TTC549 (cell line): ENCODE measurements at regions not wholly inside any gene's neighbourhood (a gene's known extent, or its start where the extent isn't known, plus 50 kb on each side); places are given as distances from the start of the nearest gene placed in this dataset.

Experiments used
- FAIRE-seq: peaks from 2 replicates; lab custom pipeline; 2012; peaks lifted over from hg19 to GRCh38; lab: Jason Lieb, UNC

DNA sequence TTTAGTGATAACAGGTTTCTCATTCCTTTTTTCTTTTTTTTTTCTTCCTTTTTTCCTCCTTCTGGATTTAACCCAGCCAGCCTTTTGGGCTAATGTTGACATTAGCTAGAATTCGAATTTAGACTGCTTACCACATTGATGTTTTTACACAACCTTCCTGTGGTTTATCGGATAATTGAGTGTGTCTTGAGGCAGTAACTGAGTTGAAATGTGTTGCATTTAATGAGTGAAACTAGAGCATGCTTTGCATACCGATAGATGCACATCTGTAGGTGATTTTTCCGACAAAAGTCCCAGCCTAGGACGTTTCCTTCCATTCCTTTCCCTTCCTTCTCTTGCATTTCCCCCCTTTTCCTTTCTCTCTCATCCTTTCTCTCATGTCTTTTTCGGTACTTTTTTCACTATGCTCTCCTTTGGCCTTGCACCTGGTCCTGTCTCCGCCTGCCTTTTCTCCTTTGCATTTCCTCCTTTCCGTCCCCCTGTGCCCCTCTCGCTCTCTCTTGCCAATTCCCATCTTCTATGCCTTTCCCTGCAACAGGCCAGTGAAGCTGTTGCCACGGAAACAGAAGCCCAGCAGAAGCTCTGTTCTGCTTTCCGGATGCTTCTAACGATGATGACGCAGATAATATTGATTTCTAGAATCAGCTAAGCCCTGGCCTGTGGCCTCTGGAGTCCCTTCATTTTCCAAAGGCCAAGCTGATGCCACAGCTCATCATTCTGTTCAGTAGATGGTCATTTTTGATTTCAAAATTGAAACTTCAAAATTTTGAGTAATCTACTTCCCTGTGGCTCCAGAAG is 76.1 kb downstream of the SLC25A47 start:
- FAIRE-seq = no peak

DNA sequence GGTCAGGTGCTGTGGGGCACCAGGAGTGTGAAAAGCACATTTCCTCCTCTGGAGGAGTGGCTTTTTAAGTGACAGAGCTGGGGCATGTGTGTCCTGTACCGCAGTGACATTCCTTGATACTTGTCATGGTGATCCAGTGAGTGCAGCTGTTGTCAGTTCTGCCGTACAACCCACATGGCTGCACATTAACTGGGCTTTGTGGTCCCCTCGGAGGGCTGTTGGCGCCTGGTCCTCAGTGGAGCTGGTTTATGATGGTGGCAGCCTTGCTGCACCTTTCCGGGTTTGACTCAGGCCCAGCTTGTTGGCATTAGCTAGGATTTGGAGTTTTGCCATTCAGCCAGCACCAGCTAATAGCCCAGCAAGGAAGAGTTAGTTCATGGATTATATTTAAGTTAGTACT is 77.0 kb downstream of the SLC25A47 start:
- FAIRE-seq = no peak

DNA sequence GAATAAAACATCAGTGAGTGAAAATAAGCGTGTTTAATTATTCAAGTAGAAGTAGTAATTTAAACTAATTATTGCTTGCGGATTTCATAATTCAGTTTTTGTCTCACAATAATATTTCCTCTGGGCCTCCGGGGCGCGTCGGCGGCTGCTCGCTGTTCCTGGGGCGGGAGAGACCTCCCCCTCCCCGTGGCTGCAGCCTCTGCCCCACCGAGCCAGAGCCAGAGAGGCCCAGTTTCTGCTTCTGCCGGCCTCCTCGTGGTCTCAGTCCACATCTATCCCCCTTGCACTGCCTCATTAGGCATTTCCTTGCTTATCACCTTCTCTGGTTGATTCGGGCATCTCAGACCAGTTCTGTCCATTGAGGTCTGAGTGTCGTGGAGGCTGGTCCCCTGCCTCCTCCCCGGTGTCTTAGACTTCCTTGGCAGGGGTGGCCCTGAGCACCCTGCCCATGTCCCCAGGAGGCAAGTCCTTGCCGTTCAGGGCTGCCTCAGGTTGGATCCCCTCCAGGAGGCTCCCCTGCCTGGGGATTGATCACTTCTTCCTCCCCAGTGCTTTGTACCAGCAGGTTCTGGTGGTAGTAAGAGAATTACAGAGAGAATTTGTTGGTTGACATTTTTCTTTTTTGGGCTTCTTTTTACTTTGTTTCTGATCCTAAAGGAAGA is 78.0 kb downstream of the SLC25A47 start:
- no peak for FAIRE-seq

DNA sequence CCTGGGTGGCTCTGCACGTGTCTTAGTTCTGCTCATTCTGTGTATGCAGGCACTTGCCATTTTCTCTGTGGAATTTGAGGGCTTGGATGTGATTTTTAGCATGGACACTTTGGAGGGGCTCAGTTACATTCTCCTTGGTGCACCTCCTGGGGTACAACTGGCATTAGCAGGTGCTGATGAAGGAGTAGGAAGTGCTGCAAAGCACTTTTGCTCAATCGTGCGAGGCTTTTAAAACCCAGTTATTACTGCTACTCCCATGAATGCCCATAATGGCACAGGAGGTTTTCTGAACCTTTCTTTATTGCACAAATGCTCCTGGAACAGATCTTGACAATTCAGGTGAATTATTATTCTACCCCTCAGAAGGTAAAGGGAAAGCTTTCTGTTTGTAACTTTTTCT is 78.7 kb downstream of the SLC25A47 start:
- no peak for FAIRE-seq

DNA sequence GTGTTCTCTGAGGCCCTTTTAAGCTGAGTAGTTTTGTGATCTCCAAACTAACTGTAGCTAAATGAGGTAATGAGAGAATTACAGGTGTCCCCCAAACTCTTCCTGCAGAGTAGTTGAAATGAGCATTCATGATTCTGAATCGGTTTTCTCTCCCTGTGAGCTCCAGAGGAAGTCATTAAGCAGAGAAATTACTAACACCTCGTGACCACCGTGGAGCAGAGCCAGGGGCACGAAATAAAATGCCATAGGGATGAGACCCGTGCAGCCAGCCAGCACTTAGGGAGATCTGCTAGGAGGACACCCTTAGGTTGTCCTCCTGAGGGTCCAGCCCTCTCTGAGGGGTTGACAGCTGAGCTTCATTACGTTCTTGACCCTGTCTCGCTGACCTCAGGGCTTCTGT is 79.5 kb downstream of the SLC25A47 start:
- no peak for FAIRE-seq

DNA sequence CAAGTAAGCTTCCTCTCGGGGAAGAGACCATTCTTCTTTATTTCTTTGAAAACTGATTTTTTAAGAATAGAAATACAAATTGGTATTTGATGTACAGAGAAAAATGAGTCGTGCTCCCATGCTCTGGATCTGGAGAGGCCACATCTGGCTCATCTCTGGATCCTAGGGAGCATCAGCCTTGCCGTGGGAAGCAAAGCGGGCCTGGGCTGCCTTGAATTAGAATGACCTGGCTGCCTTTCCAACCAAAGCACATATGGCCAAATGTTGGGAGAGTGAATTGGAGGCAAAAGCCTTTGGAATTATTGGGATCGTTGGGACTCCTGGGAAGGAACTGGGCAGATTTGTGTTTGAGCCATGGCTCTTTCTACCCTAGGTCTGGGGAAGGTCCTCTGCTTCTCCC is 80.0 kb downstream of the SLC25A47 start:
- no peak for FAIRE-seq

DNA sequence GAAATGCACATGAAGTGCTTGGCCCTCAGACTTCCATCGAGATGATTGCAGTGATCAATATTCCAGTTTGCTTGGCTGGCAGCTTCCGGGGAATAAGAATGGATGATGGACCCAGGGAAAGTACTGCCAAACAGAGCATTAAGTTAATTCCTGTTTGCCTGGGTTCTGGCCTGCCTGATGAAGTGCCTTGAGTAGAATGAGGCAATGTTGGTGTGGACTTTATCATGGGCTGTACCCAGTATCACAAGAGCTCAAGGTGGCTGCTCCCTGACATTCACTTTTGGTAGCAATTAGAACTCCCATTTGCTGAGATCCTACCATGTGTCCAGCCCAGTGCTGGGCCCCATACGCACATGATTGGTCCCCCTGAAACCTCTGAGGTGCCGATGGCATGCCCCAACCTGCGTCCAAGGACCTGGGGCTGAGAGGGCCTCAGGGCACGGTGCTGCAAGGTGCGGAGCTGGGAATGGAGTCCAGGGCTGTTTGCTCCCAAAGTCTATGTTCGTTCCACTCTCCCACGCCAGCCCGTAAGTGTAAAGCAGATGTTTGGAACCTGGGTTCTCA is 80.7 kb downstream of the SLC25A47 start:
- FAIRE-seq = no peak

DNA sequence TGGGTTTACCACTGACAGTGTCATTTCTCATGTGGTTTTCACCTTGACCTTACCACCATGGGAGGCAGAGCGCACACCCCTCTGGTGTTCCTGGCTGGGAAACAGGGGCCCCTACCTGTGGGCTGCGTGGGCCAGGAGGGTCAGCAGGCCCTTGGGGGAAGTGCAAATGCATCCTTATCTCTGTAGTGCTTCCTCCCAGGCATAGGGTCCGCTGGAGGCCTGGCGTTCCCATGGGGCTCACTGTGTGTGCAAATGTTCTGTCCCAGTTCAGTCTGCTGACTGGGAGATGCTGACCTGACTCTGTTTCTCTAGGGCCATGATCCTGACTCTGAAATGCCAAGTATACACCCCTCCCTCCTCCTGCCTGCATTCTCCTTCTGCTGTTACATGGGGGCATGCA is 81.3 kb downstream of the SLC25A47 start:
- no peak for FAIRE-seq

DNA sequence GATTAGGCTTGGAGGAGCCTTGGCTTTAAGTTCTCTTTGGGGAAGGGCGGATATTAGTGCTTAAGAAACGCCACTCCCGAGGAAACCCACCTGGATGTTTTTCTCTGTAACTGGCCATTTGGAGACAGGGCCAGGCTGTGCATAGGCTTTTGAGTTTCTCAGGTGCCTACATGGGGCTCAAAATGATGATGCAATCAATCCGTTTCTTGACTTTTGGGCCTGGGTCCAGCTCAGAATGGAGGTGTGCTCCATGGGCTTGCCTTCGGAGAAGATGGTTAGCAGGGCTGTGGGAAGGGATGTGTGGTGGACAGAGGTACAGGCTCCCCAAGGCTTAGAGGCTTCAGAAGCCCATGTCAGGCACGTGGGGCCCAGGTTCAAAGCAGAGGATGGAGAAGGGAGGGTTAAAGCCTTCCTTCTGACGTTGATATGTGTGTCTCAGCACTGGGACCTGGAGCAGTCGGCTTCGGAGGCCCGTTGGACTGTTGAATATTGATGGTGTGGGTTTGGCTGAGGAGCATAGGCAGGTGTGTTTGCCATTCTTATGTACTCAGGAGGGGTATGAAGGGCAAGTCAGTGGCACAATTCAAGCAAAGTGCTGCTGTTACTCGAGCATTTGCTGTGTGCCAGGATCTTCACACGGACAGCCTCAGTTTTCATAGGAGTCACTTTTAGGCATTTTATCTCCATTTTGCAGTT is 82.8 kb downstream of the SLC25A47 start:
- FAIRE-seq = no peak

DNA sequence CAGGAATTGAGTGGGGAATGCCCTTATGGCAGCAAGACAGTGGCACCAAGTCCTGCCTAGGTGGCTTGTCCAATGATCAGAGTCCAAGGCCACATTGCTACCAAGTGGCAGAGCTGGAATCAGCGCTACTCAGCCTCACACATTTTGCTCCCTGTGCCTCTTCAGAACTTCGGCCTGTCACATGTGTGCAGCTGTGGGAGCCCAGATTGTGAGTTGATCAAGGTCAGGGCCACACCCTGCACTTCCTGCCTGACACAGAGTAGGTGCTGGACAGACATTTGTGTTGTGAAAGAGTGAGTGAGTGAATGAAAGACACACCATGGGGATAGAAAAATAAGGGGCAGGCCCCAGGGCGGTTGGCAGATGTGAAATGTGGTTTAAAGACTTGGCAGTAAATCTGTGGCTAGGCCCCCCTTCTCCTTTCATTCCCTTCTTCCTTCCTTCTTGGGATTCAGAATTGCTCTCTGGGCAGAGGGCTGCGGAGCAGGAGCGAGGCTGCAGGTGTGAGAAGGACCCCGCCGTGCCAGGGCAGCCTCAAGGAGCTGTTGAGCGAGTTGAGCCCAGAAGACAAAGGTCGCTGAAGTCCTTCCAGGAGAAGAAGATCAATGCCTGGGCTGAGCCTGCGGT is 83.5 kb downstream of the SLC25A47 start:
- FAIRE-seq = no peak

DNA sequence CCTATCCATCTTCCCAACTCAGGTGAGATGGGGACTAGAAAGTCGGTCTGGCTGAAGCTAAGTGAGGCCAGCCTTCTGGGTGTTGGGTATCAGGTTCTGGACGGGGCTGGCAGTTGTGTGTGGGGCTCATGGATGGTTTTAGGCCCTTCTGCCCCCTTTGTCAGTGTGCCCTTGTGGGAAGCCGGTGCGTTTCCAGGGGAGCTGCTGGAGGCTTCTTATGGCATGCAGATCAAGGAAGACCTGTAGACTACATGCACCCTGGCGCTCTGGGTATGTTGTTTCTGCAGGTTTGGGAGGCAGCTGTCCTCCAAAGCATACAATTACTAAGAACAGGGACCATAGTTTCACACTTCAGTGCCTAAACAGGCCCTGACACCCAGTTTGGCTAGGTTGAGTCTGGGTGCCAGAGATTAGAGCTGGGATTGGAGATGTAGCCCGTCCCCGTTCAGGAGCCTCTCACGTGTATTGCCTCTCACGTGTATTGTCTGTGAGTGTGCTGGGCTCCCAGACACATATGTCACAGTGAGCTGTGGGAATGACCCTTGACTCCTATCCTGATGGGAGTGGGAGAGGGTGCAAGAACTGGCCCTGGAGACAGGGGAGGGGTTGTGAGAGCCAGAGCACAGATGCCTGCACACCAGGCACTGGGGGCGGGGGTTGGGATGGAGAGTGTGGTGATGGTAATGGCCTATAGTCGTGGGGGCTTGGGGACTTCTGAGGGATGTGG is 84.4 kb downstream of the SLC25A47 start:
- no peak for FAIRE-seq

DNA sequence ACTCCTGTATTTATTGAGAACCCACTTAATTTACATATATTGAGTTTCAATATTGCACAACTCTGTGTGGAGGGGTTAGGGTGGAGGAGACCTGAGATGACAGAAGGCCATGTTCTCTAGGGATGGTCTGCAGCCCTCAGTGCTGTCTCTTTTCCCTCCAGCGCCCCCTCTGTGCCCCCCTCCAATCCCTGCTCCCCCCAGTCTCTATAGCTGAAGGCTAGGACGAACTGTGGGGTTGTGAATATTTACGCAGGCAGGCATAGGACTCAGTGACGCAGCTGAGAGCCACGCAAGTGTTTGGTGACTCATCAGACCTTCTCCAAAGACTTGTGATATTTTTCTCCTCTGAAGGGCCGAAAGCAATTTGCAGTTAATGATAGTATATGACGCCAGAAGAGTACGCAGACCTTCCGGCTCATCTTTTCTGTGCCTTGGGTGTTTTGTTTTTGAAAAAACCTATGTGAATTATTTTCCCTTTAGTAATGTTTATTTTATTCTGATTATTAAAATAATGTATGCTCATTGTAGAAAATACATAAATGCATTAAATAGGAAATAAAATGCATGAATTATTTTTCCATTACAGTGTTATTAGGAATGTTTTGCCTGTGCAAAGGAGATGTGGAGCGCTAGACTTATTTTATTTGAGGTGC is 85.3 kb downstream of the SLC25A47 start:
- no peak for FAIRE-seq

DNA sequence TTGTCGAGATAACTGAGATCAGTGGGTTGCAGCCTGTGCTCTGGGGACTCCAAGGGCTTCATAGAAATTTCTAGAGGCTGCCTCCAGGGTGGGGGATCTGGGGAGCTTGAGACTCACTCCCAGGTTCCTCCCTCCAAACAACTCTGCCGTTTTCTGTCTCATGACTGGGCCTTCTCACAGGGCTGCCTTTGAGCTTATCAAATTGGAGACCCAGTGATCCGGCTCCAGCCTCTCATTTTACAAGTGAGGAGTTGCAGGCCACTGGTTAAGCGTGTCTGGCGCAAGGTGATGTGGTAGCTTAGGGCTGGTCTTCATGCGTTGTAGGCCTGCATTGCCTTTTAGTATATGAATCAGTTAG is 85.8 kb downstream of the SLC25A47 start:
- FAIRE-seq = no peak

DNA sequence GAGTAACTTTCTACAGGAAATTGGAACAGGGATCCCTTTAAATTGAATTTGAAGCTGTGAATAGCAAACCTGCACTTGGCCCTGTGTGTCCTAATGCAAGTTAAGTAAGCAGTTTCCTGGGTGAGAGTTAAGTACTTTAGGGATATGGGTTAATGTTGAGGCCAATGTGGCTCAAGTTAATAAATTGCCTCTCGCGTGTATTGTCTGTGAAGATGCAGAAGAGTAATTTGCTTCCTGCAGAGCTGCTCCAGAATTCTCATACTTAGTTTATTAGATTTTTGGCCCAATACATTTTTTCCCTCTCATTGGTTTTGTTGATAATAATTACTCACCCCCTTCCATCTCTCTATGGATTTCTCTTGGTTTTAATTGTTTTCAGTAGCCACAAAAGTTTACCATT is 86.5 kb downstream of the SLC25A47 start:
- no peak for FAIRE-seq

DNA sequence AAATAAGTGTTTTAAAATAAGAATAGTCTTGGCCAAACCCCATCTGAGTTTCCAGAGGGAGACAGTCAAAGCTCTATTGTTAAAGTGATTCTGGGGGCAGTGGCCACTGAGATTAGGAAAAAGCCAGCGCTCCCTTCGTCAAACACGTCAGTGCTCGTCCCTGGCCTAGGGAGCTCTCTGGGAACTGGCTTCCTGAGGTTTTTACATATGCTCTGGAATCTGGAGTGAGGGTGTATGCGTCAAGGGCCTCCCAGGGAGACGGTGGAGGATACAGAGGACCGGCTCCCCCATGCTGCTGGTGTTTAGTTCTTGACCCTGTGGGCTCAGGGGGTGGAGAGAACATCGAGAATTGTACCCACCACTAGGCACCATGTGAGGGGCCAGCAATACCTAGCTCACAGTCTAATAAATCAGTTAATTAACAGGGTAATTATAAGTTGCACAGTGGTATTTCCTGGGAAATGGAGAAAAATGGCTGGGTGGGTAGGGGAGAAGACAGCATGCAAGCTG is 87.0 kb downstream of the SLC25A47 start:
- FAIRE-seq = no peak

DNA sequence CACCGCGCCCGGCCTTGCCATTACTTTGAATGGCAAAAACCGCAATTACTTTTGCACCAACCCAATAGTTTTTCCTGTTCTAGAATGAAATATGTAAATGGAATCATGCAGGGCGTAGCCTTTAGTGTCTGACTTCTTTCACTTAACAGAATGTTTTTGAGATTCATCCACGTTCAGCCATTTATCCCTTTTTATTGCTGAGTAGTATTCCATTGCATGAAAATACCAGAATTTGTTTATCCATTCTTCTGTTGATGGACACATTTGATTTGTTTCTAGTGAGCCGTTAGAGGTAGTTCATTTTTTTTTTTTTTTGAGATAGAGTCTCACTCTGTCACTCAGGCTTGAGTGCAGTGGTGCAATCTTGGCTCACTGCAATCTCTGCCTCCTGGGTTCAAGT is 90.6 kb downstream of the SLC25A47 start:
- FAIRE-seq = no peak

DNA sequence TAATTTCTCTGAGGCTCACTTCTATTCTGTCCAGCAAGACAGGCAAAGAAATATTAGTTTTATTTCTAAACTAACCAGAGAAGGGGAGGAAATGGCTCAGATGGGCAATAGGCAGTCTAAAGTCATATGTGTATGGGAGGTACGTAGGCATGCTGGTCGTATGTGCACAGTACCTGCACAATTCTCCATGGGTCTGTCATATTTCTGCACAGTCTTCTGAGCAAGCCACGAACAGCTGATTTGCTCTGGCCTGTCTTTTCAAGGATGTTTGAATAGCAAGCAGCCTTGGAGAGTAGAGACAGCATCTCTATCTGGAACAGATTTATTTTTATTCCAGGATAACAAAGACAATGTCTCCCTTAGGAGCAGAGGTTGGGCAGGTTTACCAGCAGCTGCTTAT is 92.1 kb downstream of the SLC25A47 start:
- no peak for FAIRE-seq

DNA sequence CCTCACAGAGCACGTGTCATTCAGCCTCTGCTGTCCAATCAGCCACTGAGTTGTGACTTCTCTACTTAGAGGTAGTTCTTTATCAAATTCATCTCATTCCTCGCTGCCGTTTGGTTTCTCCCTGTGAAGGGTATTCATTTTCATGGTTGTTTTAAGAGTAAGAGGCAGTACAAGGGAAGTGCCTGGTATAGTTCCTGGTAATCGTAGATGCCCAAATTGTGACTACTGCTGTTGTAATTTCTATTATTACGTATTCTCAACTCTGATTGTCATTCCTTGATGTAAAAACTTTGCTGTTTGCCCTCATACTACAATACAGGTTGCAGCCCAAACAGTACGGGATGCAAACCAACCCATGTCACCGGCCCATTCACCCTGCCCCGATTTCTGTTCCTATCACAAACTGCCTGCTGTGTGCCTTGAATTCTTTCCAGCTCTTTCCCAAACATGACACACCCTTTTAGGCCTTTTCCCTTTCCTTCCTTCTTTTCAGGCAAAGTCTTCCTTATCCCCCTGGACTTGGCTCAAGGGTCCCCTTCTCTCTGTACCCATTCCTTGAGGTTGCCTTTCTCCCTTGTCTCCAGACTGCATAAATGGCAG is 93.0 kb downstream of the SLC25A47 start:
- FAIRE-seq = no peak

DNA sequence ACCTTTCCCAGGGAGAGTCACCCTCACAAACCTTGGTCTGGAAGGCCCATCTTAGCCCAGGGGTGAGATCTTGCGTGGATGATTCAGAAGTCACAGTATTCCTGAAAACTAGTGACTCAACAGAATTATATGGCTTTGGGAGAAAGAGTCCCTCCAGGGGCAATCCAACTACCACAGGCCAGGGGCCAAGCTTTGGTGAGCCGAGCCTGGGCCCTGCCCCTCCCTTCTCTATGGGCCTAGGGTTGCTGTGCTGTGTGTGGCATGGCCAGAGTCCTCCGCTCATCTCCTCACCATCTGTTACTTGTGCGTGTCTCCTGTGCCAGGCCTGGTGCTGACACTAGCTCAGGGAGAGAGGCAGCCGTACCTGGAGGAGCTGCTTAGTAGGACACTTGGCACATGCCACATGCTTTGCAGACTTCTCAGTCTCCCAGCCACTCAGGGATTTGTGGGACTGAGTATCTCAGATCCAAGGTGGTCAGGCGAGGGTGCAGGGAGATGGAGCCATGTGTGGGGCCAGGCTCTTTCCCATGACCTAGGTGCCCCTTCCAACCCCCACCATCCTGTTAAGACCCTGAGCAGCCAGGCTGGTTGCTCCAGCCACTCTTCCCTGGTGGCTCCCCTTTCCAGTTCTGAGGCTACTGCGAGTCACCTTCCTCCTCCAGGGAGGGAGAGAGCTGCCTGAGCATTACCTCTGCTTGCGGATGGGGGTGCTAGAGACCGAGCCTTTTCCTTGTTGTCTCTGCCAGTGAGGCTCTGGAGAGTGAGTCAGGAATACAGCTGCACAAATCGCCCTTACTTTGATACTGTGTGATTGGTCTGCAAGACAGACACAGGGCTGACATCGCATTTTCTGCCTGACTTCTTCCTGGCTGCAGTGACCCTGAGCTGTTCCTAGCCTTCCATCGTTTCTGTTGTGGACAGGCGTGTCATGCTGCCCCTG is 94.1 kb downstream of the SLC25A47 start:
- peak; percentile 80 for FAIRE-seq

DNA sequence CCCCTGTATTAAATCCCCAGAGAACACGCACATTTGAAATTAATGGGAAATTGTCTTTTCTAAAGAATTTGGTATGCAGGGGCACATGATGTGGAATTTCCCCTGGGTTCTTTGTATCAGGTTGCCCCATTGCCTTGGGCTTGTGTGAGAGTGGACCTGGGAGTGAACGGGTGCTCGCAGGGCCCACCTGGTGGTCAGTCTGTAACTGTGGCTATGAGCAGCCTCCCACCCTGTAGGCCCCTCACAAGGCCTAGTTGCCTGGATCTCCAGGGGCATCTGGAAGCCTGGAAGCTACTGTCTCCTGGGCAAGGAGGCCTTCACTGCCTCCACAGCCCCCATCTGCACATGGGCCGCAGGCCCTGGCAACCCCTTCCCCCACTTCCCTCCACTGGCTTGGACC is 96.7 kb downstream of the SLC25A47 start:
- FAIRE-seq = no peak
